ENCODE measurements at regions not wholly inside any gene's neighbourhood (a gene's known extent, or its start where the extent isn't known, plus 50 kb on each side); places are given as distances from the start of the nearest gene placed in this dataset.

- H3K4me1 ChIP-seq (ENCODE audit: control insufficient read depth in 1 of 2, insufficient read depth in 2 of 2, low read length in 2 of 2): no peaks in the 10 kb centered on the region
- H3K36me3 ChIP-seq (ENCODE audit: control insufficient read depth in 1 of 2, insufficient read depth in 2 of 2, low read length in 2 of 2): no peaks in the 10 kb centered on the region
- TF ChIP-seq POLR2A (IDR thresholded peaks at IDR 0.05; ENCODE audit: borderline replicate concordance, extremely low read depth, insufficient read depth, insufficient read length) (no peak), ATF3 (IDR thresholded peaks at IDR 0.05) (no peak), EGR1 (IDR thresholded peaks at IDR 0.05; ENCODE audit: low read depth) (no peak), ZBTB33 (IDR thresholded peaks at IDR 0.05; ENCODE audit: extremely low read depth, insufficient replicate concordance, low read length) (no peak), FOSL1 (IDR thresholded peaks at IDR 0.05; ENCODE audit: low read depth) (no peak), RAD21 (IDR thresholded peaks at IDR 0.05; ENCODE audit: low read depth) (no peak), JUND (IDR thresholded peaks at IDR 0.05) (no peak), EZH2 (IDR thresholded peaks at IDR 0.05) (no peak), POLR2AphosphoS5 (IDR thresholded peaks at IDR 0.05; ENCODE audit: low read depth, low read length) (no peak), CEBPB (IDR thresholded peaks at IDR 0.05; ENCODE audit: low read depth) (no peak), MAX (IDR thresholded peaks at IDR 0.05) (no peak), ZNF274 (IDR thresholded peaks at IDR 0.05; ENCODE audit: low read depth, low read length) (no peak), CBX3 (IDR thresholded peaks at IDR 0.05; ENCODE audit: low read depth) (no peak), CTCF (IDR thresholded peaks at IDR 0.05 in 2 of 3, conservative IDR thresholded peaks at IDR 0.05 in 1 of 3; ENCODE audit: borderline replicate concordance in 1 of 3, insufficient read depth in 1 of 3, low read depth in 2 of 3, low read length in 2 of 3) (no peak), EZH2phosphoT487 (IDR thresholded peaks at IDR 0.05; ENCODE audit: borderline replicate concordance) (no peak), ZFX (IDR thresholded peaks at IDR 0.05) (no peak), SIN3A (IDR thresholded peaks at IDR 0.05; ENCODE audit: low read depth) (no peak), ELF1 (IDR thresholded peaks at IDR 0.05; ENCODE audit: borderline replicate concordance, low read depth) (no peak)
- H4K20me1 ChIP-seq (ENCODE audit: insufficient read depth): no peaks in the 10 kb centered on the region
- H3K79me2 ChIP-seq (ENCODE audit: insufficient read depth, low read length): no peaks in the 10 kb centered on the region
- H3K27me3 ChIP-seq (ENCODE audit: insufficient read depth, low read length): no peaks in the 10 kb centered on the region
- no peak overlapping the region for H2AFZ ChIP-seq (ENCODE audit: low read depth, low read length, poor library complexity, severe bottlenecking)
- no peak overlapping the region for H3K4me3 ChIP-seq (replicated peaks in 1 of 2; ENCODE audit: low read depth in 1 of 2, low read length in 2 of 2)
- H3K9me2 ChIP-seq (ENCODE audit: insufficient read depth): no peaks in the 10 kb centered on the region
- no peak overlapping the region for H3K4me2 ChIP-seq (ENCODE audit: low read length)
- DNase-seq (ENCODE audit: low read depth, low spot score): no peak
- no peak overlapping the region for H3K27ac ChIP-seq (ENCODE audit: low read depth, low read length)
- H3K9me3 ChIP-seq (ENCODE audit: control insufficient read depth in 1 of 2, insufficient read depth in 1 of 2, low read depth in 1 of 2, low read length in 2 of 2): no peaks in the 10 kb centered on the region
- no TSS peak for BruUV-seq (replicated peaks)
- POLR2A ChIA-PET: no interaction called here
- no peak for ATAC-seq
- intact Hi-C loops (cut with micrococcal nuclease): no loop called here
- RAD21 ChIA-PET (ENCODE audit: low non-redundant PET in 1 of 2, low total read pairs in 2 of 2, uncharacterized antibody in 2 of 2, unreplicated experiment in 2 of 2): no interaction called here
- CTCF ChIA-PET: no interaction called here
- H3K9ac ChIP-seq (ENCODE audit: low read length): no peak overlapping the region
Measured at GRCh38 chr13:65932587-65933239, 1297.4 kb downstream of the PCDH9 start.

All from HCT116 (cell line).